Activated naive CD4-positive, alpha-beta T cell treated with anti-CD3 and anti-CD28 coated beads, Interleukin-2, amount 10 ng/mL, durations not matched to agents 7 days and 5 days (primary cell): ENCODE measurements at regions not wholly inside any gene's neighbourhood (a gene's known extent, or its start where the extent isn't known, plus 50 kb on each side); places are given as distances from the start of the nearest gene placed in this dataset.

Experiments used
- CTCF ChIA-PET: fragments of 350-600 bp; sonication (Branson Sonifier 250); formaldehyde crosslinking; loops from one replicate; lab custom pipeline; 2021; ENCODE audit warnings: antibody characterized with exemption; lab: Charles Lee
- DNase-seq: peaks from one replicate; pipeline ENCODE4 v3.0.0-alpha.2; 2020
- H3K27ac Mint-ChIP-seq: one replicate; pipeline ENCODE4 v1.8.0; 2021; ENCODE audit warnings: mild to moderate bottlenecking, moderate library complexity, mixed read lengths
- H3K27me3 Mint-ChIP-seq: one replicate; pipeline ENCODE4 v1.8.0; 2021; ENCODE audit warnings: mild to moderate bottlenecking, mixed read lengths
- H3K36me3 Mint-ChIP-seq: one replicate; pipeline ENCODE4 v1.8.0; 2021; ENCODE audit warnings: mixed read lengths
- H3K4me1 Mint-ChIP-seq: one replicate; pipeline ENCODE4 v1.8.0; 2021; ENCODE audit warnings: mixed read lengths
- H3K4me3 Mint-ChIP-seq: one replicate; pipeline ENCODE4 v1.8.0; 2021; ENCODE audit warnings: mild to moderate bottlenecking, moderate library complexity, mixed read lengths
- H3K9me3 Mint-ChIP-seq: one replicate; pipeline ENCODE4 v1.8.0; 2021; ENCODE audit warnings: mixed read lengths

GRCh38 chr16:86389566-86390328, 120.6 kb upstream of the FOXF1 start:
- no peak overlapping the region for H3K27ac Mint-ChIP-seq
- DNase-seq, result no peak
- H3K4me3 Mint-ChIP-seq, result no peak overlapping the region
- CTCF ChIA-PET, result no interaction called here
- H3K9me3 Mint-ChIP-seq, result no peaks in the 10 kb centered on the region
- no peaks in the 10 kb centered on the region for H3K27me3 Mint-ChIP-seq
- no peaks in the 10 kb centered on the region for H3K4me1 Mint-ChIP-seq
- H3K36me3 Mint-ChIP-seq, result no peaks in the 10 kb centered on the region

GRCh38 chr16:86390335-86390734, 120.0 kb upstream of the FOXF1 start:
- Mint-ChIP-seq H3K4me1 (no peaks in the 10 kb centered on the region), H3K4me3 (no peak overlapping the region), H3K27me3 (no peaks in the 10 kb centered on the region), H3K9me3 (no peaks in the 10 kb centered on the region), H3K36me3 (no peaks in the 10 kb centered on the region), H3K27ac (no peak overlapping the region)
- CTCF ChIA-PET, result no interaction called here
- no peak for DNase-seq

- Mint-ChIP-seq H3K9me3 (no peaks in the 10 kb centered on the region), H3K4me1 (no peaks in the 10 kb centered on the region), H3K36me3 (no peaks in the 10 kb centered on the region), H3K4me3 (no peak overlapping the region), H3K27ac (no peak overlapping the region), H3K27me3 (no peaks in the 10 kb centered on the region)
- CTCF ChIA-PET, result no interaction called here
- DNase-seq, result no peak
These were observed 118.8 kb upstream of the FOXF1 start for GRCh38 chr16:86391486-86391885.

GRCh38 chr16:86391984-86392383, 118.3 kb upstream of the FOXF1 start:
- H3K36me3 Mint-ChIP-seq, result no peaks in the 10 kb centered on the region
- DNase-seq, result no peak
- no peaks in the 10 kb centered on the region for H3K27me3 Mint-ChIP-seq
- CTCF ChIA-PET, result no interaction called here
- no peaks in the 10 kb centered on the region for H3K4me1 Mint-ChIP-seq
- no peak overlapping the region for H3K27ac Mint-ChIP-seq
- H3K9me3 Mint-ChIP-seq, result no peaks in the 10 kb centered on the region
- H3K4me3 Mint-ChIP-seq, result no peak overlapping the region

GRCh38 chr16:86392436-86393152, 117.7 kb upstream of the FOXF1 start:
- no peak overlapping the region for H3K27ac Mint-ChIP-seq
- H3K4me1 Mint-ChIP-seq, result no peaks in the 10 kb centered on the region
- H3K36me3 Mint-ChIP-seq, result no peaks in the 10 kb centered on the region
- no peak for DNase-seq
- no peak overlapping the region for H3K4me3 Mint-ChIP-seq
- no peaks in the 10 kb centered on the region for H3K9me3 Mint-ChIP-seq
- H3K27me3 Mint-ChIP-seq, result no peaks in the 10 kb centered on the region
- CTCF ChIA-PET, result no interaction called here

- no peaks in the 10 kb centered on the region for H3K4me1 Mint-ChIP-seq
- H3K27ac Mint-ChIP-seq, result no peak overlapping the region
- CTCF ChIA-PET, result no interaction called here
- no peak overlapping the region for H3K4me3 Mint-ChIP-seq
- H3K36me3 Mint-ChIP-seq, result no peaks in the 10 kb centered on the region
- H3K27me3 Mint-ChIP-seq, result no peaks in the 10 kb centered on the region
- H3K9me3 Mint-ChIP-seq, result no peaks in the 10 kb centered on the region
- DNase-seq, result no peak
These were observed 116.3 kb upstream of the FOXF1 start for GRCh38 chr16:86393907-86394626.

- Mint-ChIP-seq H3K4me3 (no peak overlapping the region), H3K27me3 (no peaks in the 10 kb centered on the region), H3K27ac (no peak overlapping the region), H3K36me3 (no peaks in the 10 kb centered on the region), H3K9me3 (no peaks in the 10 kb centered on the region), H3K4me1 (no peaks in the 10 kb centered on the region)
- CTCF ChIA-PET, result no interaction called here
- no peak for DNase-seq
These were observed 114.8 kb upstream of the FOXF1 start for GRCh38 chr16:86395477-86395876.

- Mint-ChIP-seq H3K27ac (no peak overlapping the region), H3K4me1 (no peaks in the 10 kb centered on the region), H3K27me3 (no peaks in the 10 kb centered on the region), H3K36me3 (no peaks in the 10 kb centered on the region), H3K9me3 (no peaks in the 10 kb centered on the region), H3K4me3 (no peak overlapping the region)
- DNase-seq, result no peak
- CTCF ChIA-PET, result interaction anchor here (0.6 kb wide), 1 partner anchor 807 kb away, joined by 3 read pairs; no protein-coding TSS in a partner anchor
These were observed 113.9 kb upstream of the FOXF1 start for GRCh38 chr16:86396422-86396821.

- H3K27me3 Mint-ChIP-seq, result no peaks in the 10 kb centered on the region
These were observed 113.4 kb upstream of the FOXF1 start for GRCh38 chr16:86396901-86397311.

GRCh38 chr16:86398201-86398600, 112.1 kb upstream of the FOXF1 start:
- Mint-ChIP-seq H3K9me3 (no peaks in the 10 kb centered on the region), H3K27me3 (no peaks in the 10 kb centered on the region), H3K36me3 (no peaks in the 10 kb centered on the region), H3K4me1 (no peaks in the 10 kb centered on the region), H3K27ac (no peak overlapping the region), H3K4me3 (no peak overlapping the region)
- CTCF ChIA-PET, result no interaction called here
- no peak for DNase-seq

More at GRCh38 chr16:86396901-86397311, 113.4 kb upstream of the FOXF1 start:
- H3K9me3 Mint-ChIP-seq, result no peaks in the 10 kb centered on the region
- no peak overlapping the region for H3K4me3 Mint-ChIP-seq
- DNase-seq, result no peak
- CTCF ChIA-PET, result no interaction called here
- no peak overlapping the region for H3K27ac Mint-ChIP-seq
- no peaks in the 10 kb centered on the region for H3K4me1 Mint-ChIP-seq
- no peaks in the 10 kb centered on the region for H3K36me3 Mint-ChIP-seq

GRCh38 chr16:86398622-86399021, 111.7 kb upstream of the FOXF1 start:
- Mint-ChIP-seq H3K36me3 (no peaks in the 10 kb centered on the region), H3K9me3 (no peaks in the 10 kb centered on the region), H3K27ac (no peak overlapping the region), H3K4me3 (no peak overlapping the region), H3K27me3 (no peaks in the 10 kb centered on the region), H3K4me1 (no peaks in the 10 kb centered on the region)
- no peak for DNase-seq
- CTCF ChIA-PET, result no interaction called here

- Mint-ChIP-seq H3K27me3 (no peaks in the 10 kb centered on the region), H3K9me3 (no peaks in the 10 kb centered on the region), H3K27ac (no peak overlapping the region), H3K36me3 (no peaks in the 10 kb centered on the region), H3K4me3 (no peak overlapping the region), H3K4me1 (no peaks in the 10 kb centered on the region)
- CTCF ChIA-PET, result no interaction called here
- no peak for DNase-seq
These were observed 109.2 kb upstream of the FOXF1 start for GRCh38 chr16:86401126-86401525.

- Mint-ChIP-seq H3K9me3 (no peaks in the 10 kb centered on the region), H3K4me3 (no peak overlapping the region), H3K27me3 (no peaks in the 10 kb centered on the region), H3K4me1 (no peaks in the 10 kb centered on the region), H3K36me3 (no peaks in the 10 kb centered on the region), H3K27ac (no peak overlapping the region)
- CTCF ChIA-PET, result no interaction called here
- no peak for DNase-seq
These were observed 107.2 kb upstream of the FOXF1 start for GRCh38 chr16:86403085-86403484.

- Mint-ChIP-seq H3K27me3 (no peaks in the 10 kb centered on the region), H3K36me3 (no peaks in the 10 kb centered on the region), H3K9me3 (no peaks in the 10 kb centered on the region), H3K4me1 (no peaks in the 10 kb centered on the region), H3K4me3 (no peak overlapping the region), H3K27ac (no peak overlapping the region)
- no peak for DNase-seq
- CTCF ChIA-PET, result no interaction called here
These were observed 106.7 kb upstream of the FOXF1 start for GRCh38 chr16:86403541-86404163.
